Sigmoid colon (tissue), 6 donors: ENCODE measurements at regions not wholly inside any gene's neighbourhood (a gene's known extent, or its start where the extent isn't known, plus 50 kb on each side); places are given as distances from the start of the nearest gene placed in this dataset.

Experiments used
- DNase-seq: peaks from one replicate; pipeline ENCODE4 v3.0.0-alpha.2; 2019
- H3K27ac ChIP-seq, 4 donors: fragments of 200-600 bp; sonication (generic); one replicate each; pipeline ENCODE4 v1.5.1; 2016 to 2019; ENCODE audit warnings: mild to moderate bottlenecking in 1 of 4
- H3K27me3 ChIP-seq, 3 donors: fragments of 200-600 bp; sonication (generic); one replicate each; pipeline ENCODE4 v1.5.1; 2019; ENCODE audit warnings: mild to moderate bottlenecking in 1 of 3
- H3K36me3 ChIP-seq, 4 donors: fragments of 200-600 bp; sonication (generic); one replicate each; pipeline ENCODE4 v1.5.1; 2016 to 2019
- H3K4me1 ChIP-seq, 4 donors: fragments of 200-600 bp; sonication (generic); one replicate each; pipeline ENCODE4 v1.5.1; 2017 to 2019
- H3K4me3 ChIP-seq, 4 donors: fragments of 200-600 bp; sonication (generic); one replicate each; pipeline ENCODE4 v1.5.1; 2017 to 2019; ENCODE audit warnings: mild to moderate bottlenecking in 2 of 4, moderate library complexity in 1 of 4
- H3K9me3 ChIP-seq, 4 donors: fragments of 200-600 bp in 3 of 4; sonication (generic) in 3 of 4; one replicate each; pipeline versions ENCODE4 v1.5.1 to v1.6.1; 2013 to 2019
- CTCF ChIP-seq, 4 experiments: fragments of 450-650 bp in 3 of 4; fragments of 200-600 bp in 1 of 4; IDR thresholded peaks; one replicate each; pipeline ENCODE4 v1.5.1; 2016 to 2019; ENCODE audit warnings: antibody characterized with exemption in 4 of 4, mild to moderate bottlenecking in 3 of 4, moderate library complexity in 2 of 4
- EP300 ChIP-seq, 4 donors: sonication (generic); formaldehyde crosslinking; IDR thresholded peaks; one replicate each; pipeline ENCODE4 v1.6.1; 2017; ENCODE audit warnings: antibody characterized with exemption in 4 of 4
- POLR2A ChIP-seq, 2 donors: fragments of 450-650 bp; IDR thresholded peaks; one replicate each; pipeline ENCODE4 v1.6.1; 2016; ENCODE audit warnings: antibody characterized with exemption in 2 of 2, mild to moderate bottlenecking in 2 of 2, moderate library complexity in 2 of 2
- POLR2AphosphoS5 ChIP-seq, 4 donors: sonication (generic); formaldehyde crosslinking; IDR thresholded peaks; one replicate each; pipeline ENCODE4 v1.6.1; 2017; ENCODE audit warnings: antibody characterized with exemption in 4 of 4
- WGBS, 2 donors: extraction: QIAGEN DNeasy Blood & Tissue Kit; methylation state at CpG; one replicate each; pipeline ENCODE4 v1.1.7; 2013; 5-methylcytosine and 5-hydroxymethylcytosine counted together
- intact Hi-C: fragments of 100-400 bp; cut with DNase I; formaldehyde crosslinking; loops from one replicate; pipeline ENCODE4 v1.15.1; 2023
- donor health status: healthy with polysubstance abuse.
- donor health status: healthy.

DNA sequence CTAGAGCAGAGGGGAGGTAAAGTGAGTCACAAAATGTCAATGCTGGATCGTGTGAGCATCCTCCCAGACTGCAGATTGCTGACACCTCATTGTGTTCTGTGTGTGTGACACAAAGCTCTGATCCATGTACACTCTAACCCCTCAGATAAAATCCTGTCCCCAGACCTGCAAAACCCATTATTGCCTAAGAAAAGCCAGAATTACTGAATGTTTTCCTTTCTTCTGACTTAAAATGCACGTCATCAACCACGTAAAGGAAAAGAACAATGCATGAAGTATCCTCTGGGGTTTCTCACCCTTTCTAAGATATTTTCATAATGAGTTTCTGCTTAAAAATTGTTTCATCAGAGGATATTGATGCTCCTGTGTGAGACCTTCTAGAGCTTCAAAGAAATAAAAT lies 218.0 kb upstream of the PREP start:
- Histone ChIP-seq H3K4me3 (no peak overlapping the region), H3K36me3 (no peaks in the 10 kb centered on the region), H3K4me1 (no peaks in the 10 kb centered on the region), H3K27ac (no peak overlapping the region), H3K9me3 (no peaks in the 10 kb centered on the region), H3K27me3 (no peaks in the 10 kb centered on the region)
- no peak for DNase-seq
- WGBS, 2 donors: 88 to 89% methylated on average over 3 of the region's 3 CpGs
- TF ChIP-seq CTCF (IDR thresholded peaks at IDR 0.05): no peak
- intact Hi-C loops: no loop called here

- Histone ChIP-seq H3K27me3 (no peaks in the 10 kb centered on the region), H3K4me3 (no peak overlapping the region), H3K27ac (no peak overlapping the region), H3K4me1 (no peaks in the 10 kb centered on the region), H3K36me3 (no peaks in the 10 kb centered on the region), H3K9me3 (no peaks in the 10 kb centered on the region)
- TF ChIP-seq POLR2AphosphoS5 (IDR thresholded peaks at IDR 0.05): no peak
- no peak for TF ChIP-seq CTCF (IDR thresholded peaks at IDR 0.05)
- no peak for TF ChIP-seq EP300 (IDR thresholded peaks at IDR 0.05)
- TF ChIP-seq POLR2A (IDR thresholded peaks at IDR 0.05): no peak
- intact Hi-C loops: no loop called here
- 85 to 92% methylated on average over 8 of the region's 8 CpGs for WGBS, 2 donors
- no peak for DNase-seq
These were observed 217.3 kb upstream of the PREP start for GRCh38 chr6:105619971-105620741.

DNA sequence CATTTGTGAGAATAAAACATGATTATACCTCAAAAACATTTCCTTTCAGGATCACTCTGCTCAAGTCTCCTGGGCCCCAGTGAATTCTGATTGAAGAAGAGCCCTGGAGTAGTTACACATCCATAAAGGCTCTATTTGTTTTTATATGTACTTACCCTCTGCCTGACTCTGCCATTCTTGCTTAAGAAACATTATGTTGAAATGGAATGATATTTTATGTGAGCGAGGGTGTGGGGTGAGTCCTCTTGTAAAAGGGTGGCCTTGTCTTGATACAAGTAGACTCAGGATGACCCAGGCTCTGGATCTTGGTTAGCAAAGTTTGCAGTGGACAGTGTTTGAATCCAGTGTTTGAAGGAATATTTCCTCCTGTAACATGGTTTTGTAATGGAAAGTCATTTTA lies 215.4 kb upstream of the PREP start:
- Histone ChIP-seq H3K27me3 (no peaks in the 10 kb centered on the region), H3K9me3 (no peaks in the 10 kb centered on the region), H3K4me1 (no peaks in the 10 kb centered on the region), H3K27ac (no peak overlapping the region), H3K4me3 (no peak overlapping the region), H3K36me3 (no peaks in the 10 kb centered on the region)
- no peak for DNase-seq
- no peak for TF ChIP-seq EP300 (IDR thresholded peaks at IDR 0.05)
- no peak for TF ChIP-seq CTCF (IDR thresholded peaks at IDR 0.05)
- TF ChIP-seq POLR2AphosphoS5 (IDR thresholded peaks at IDR 0.05): no peak
- TF ChIP-seq POLR2A (IDR thresholded peaks at IDR 0.05): no peak
- WGBS, 2 donors: 97 to 100% methylated on average over 1 of the region's 1 CpG
- intact Hi-C loops: no loop called here

DNA sequence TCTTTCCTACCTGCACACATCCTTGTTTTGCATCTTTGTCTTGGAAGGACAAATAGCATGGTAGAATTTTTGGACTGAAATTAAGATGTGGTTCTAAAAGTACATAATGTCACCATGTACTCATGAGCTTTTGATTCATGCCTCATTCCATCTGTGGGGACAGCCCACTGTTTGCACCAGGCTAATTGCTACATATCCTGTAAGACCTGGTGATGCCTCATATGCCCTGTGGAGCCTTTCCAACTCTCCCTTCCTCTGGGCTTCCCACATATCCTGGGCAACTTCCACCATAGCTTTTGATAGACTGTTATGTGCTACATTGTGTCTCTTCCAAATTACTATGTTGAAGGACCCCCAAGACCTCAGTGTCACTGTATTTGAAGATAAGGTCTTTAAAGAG lies 213.6 kb upstream of the PREP start:
- DNase-seq: no peak

More for the DNA sequence above, 213.6 kb upstream of the PREP start:
- Histone ChIP-seq H3K27me3 (no peaks in the 10 kb centered on the region), H3K4me3 (no peak overlapping the region), H3K36me3 (no peaks in the 10 kb centered on the region), H3K4me1 (no peaks in the 10 kb centered on the region), H3K27ac (no peak overlapping the region), H3K9me3 (no peaks in the 10 kb centered on the region)
- TF ChIP-seq POLR2A (IDR thresholded peaks at IDR 0.05) (no peak), EP300 (IDR thresholded peaks at IDR 0.05) (no peak), POLR2AphosphoS5 (IDR thresholded peaks at IDR 0.05) (no peak), CTCF (IDR thresholded peaks at IDR 0.05) (no peak)
- intact Hi-C loops: no loop called here
